ENCODE measurements at regions not wholly inside any gene's neighbourhood (a gene's known extent, or its start where the extent isn't known, plus 50 kb on each side); places are given as distances from the start of the nearest gene placed in this dataset.

- TF ChIP-seq POLR2A (IDR thresholded peaks at IDR 0.05), result no peak
- TF ChIP-seq, protein P1, sequence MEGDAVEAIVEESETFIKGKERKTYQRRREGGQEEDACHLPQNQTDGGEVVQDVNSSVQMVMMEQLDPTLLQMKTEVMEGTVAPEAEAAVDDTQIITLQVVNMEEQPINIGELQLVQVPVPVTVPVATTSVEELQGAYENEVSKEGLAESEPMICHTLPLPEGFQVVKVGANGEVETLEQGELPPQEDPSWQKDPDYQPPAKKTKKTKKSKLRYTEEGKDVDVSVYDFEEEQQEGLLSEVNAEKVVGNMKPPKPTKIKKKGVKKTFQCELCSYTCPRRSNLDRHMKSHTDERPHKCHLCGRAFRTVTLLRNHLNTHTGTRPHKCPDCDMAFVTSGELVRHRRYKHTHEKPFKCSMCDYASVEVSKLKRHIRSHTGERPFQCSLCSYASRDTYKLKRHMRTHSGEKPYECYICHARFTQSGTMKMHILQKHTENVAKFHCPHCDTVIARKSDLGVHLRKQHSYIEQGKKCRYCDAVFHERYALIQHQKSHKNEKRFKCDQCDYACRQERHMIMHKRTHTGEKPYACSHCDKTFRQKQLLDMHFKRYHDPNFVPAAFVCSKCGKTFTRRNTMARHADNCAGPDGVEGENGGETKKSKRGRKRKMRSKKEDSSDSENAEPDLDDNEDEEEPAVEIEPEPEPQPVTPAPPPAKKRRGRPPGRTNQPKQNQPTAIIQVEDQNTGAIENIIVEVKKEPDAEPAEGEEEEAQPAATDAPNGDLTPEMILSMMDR (IDR thresholded peaks at IDR 0.05), result no peak
- H3K4me1 ChIP-seq, result peaks cover 5% of the 10 kb centered on the region
- H3K9me3 ChIP-seq, result no peaks in the 10 kb centered on the region
- intact Hi-C loops (cut with DNase I; ENCODE audit: low total_unique reads), result no loop called here
- H3K36me3 ChIP-seq (ENCODE audit: low read depth, missing control alignments), result no peaks in the 10 kb centered on the region
- WGBS, 2 donors, result 85 to 96% methylated on average over 6 to 13 of the region's 13 CpGs
- H3K4me3 ChIP-seq, result no peak overlapping the region
- no peak overlapping the region for H3K27ac ChIP-seq
- no peaks in the 10 kb centered on the region for H3K27me3 ChIP-seq
- no peak for DNase-seq
These were observed 82.1 kb downstream of the LINGO1 start for GRCh38 chr15:77550301-77551251.

- DNase-seq, result no peak
- H3K9me3 ChIP-seq, result no peaks in the 10 kb centered on the region
- TF ChIP-seq, protein P1 (IDR thresholded peaks at IDR 0.05), result no peak
- TF ChIP-seq POLR2A (IDR thresholded peaks at IDR 0.05), result no peak
These were observed 83.0 kb downstream of the LINGO1 start for GRCh38 chr15:77549576-77550288.

DNA sequence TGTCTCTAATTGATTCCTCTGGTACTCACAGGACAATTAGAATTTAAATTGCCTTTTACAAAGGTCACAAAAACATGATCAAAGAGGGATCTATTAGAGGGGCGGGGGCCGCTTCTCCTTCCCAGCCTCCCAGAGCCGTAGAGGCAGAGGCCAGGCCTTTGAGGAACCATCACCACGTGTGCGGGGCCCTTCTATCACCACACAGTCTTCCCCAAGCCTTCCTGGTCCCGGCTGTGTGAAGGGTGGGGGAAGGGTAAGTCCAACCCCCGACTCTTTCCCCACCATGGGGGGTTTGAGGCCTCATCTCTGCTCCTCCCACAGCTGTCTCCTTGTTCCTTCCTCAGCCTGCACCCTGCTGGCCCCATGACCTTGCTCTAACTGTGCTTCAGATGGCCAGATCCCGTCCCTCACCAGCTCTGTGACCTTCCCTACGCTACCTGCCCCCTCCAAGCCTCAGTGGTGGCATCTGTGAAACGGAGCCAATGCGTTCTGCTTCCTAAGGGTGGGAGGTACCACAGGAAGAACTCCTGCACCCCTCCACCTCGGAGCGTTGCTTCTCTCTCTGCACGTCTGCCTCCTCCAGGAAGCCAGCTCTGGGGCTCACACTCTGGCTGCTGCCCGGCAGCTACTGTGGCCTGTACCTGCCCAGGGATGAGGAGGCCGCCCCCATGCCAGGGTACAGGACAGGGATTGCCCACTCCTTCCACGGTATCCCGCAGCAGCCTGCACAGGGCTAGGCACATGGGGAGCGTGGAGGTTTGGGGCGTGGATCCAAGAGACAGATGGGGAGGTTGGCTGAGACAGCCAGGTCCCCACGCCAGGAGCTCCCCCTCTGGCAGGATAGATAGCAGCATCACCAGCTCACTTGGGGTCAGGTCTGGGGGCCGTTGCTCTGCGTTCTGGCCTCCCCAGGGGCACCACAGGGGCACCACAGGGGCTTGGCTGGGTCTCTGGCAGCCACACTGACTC lies 83.8 kb downstream of the LINGO1 start:
- no peak for DNase-seq
- no peaks in the 10 kb centered on the region for H3K36me3 ChIP-seq (ENCODE audit: low read depth, missing control alignments)
- H3K4me3 ChIP-seq, result no peak overlapping the region
- no peaks in the 10 kb centered on the region for H3K27me3 ChIP-seq
- H3K4me1 ChIP-seq, result peaks cover 5% of the 10 kb centered on the region
- intact Hi-C loops (cut with DNase I; ENCODE audit: low total_unique reads), result loop anchor here (10.0 kb wide), 1 partner anchor 434 kb away; no protein-coding TSS in a partner anchor
- TF ChIP-seq, protein P1 (IDR thresholded peaks at IDR 0.05), result no peak
- no peak for TF ChIP-seq POLR2A (IDR thresholded peaks at IDR 0.05)
- H3K27ac ChIP-seq, result no peak overlapping the region
- H3K9me3 ChIP-seq, result no peaks in the 10 kb centered on the region
- WGBS, 2 donors, result 85 to 89% methylated on average over 18 to 23 of the region's 23 CpGs

More at GRCh38 chr15:77549576-77550288, 83.0 kb downstream of the LINGO1 start:
- Histone ChIP-seq H3K27ac (no peak overlapping the region), H3K4me1 (peaks cover 5% of the 10 kb centered on the region), H3K36me3 (ENCODE audit: low read depth, missing control alignments) (no peaks in the 10 kb centered on the region), H3K4me3 (no peak overlapping the region), H3K27me3 (no peaks in the 10 kb centered on the region)
- intact Hi-C loops (cut with DNase I; ENCODE audit: low total_unique reads), result loop anchor here (10.0 kb wide), 1 partner anchor 435 kb away; no protein-coding TSS in a partner anchor
- 94 to 95% methylated on average over 5 of the region's 5 CpGs for WGBS, 2 donors

- WGBS, 2 donors, result 83 to 87% methylated on average over 14 to 19 of the region's 19 CpGs
These were observed 84.7 kb downstream of the LINGO1 start for GRCh38 chr15:77547801-77548588.

More at GRCh38 chr15:77547801-77548588, 84.7 kb downstream of the LINGO1 start:
- intact Hi-C loops (cut with DNase I; ENCODE audit: low total_unique reads), result loop anchor here (10.0 kb wide), 1 partner anchor 433 kb away; no protein-coding TSS in a partner anchor
- Histone ChIP-seq H3K27ac (no peak overlapping the region), H3K27me3 (no peaks in the 10 kb centered on the region), H3K4me3 (no peak overlapping the region), H3K9me3 (no peaks in the 10 kb centered on the region), H3K4me1 (peaks cover 11% of the 10 kb centered on the region), H3K36me3 (ENCODE audit: low read depth, missing control alignments) (no peaks in the 10 kb centered on the region)
- no peak for DNase-seq
- TF ChIP-seq POLR2A (IDR thresholded peaks at IDR 0.05), result no peak
